NB4 (cell line): ENCODE measurements at regions not wholly inside any gene's neighbourhood (a gene's known extent, or its start where the extent isn't known, plus 50 kb on each side); places are given as distances from the start of the nearest gene placed in this dataset.

Source experiments
- CTCF ChIP-seq: IDR thresholded peaks from one replicate; pipeline ENCODE4 v1.5.1; 2012; ENCODE audit warnings: low read depth, low read length
- MYC ChIP-seq: IDR thresholded peaks from 2 replicates; pipeline ENCODE4 v1.6.1; 2011; ENCODE audit warnings: low read depth, low read length
- POLR2A ChIP-seq: IDR thresholded peaks from 2 replicates; pipeline ENCODE4 v1.6.1; 2011; ENCODE audit warnings: mild to moderate bottlenecking; ENCODE audit not compliant: insufficient read length; ENCODE audit errors: extremely low read depth
- TF ChIP-seq, protein P1 (sequence below): IDR thresholded peaks from 2 replicates; pipeline ENCODE4 v1.6.1; 2011; ENCODE audit warnings: low read depth, low read length

DNA sequence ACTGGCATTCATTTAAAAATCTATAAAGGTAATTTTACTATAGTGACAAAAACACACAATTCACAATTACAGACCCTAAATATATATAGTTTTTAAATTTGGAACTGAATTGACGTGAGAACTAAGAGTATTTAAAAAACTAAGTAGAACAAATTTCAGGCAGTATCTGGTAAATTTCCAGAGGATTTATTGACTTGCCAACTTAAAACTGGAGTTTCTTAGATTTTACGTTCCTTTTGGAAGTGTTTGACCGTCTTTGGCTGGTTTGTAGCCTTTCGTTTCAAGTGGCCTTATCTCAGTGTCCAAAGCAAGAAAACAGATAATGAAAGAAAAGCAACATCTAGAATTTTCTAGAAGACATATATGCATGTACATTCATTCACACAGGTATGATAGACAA lies 234.4 kb upstream of the VLDLR start:
- TF ChIP-seq CTCF: no peak
- TF ChIP-seq POLR2A: no peak
- no peak for TF ChIP-seq MYC
- TF ChIP-seq, protein P1, sequence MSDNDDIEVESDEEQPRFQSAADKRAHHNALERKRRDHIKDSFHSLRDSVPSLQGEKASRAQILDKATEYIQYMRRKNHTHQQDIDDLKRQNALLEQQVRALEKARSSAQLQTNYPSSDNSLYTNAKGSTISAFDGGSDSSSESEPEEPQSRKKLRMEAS: no peak
